ENCODE measurements at regions not wholly inside any gene's neighbourhood (a gene's known extent, or its start where the extent isn't known, plus 50 kb on each side); places are given as distances from the start of the nearest gene placed in this dataset.

DNA sequence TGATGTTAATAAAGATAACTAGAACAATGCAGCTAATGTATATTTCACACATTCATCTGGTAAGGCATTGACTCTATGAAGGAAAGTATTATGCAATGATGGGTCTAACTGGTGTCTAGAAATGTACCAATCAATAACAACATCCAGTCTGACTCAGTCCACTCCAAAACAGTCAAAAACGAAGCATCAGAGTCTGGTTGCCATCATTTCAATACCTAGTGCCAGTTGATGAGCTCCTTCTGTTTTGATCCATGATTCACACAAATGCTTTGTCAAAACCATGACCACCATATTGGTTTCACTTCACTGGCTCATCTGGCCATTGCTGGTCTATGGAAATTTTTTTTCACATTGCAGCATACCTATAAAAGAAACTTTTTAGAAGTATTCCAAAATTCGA is 747.2 kb upstream of the TMEM132C start:
- Histone ChIP-seq H3K36me3 (ENCODE audit: insufficient read depth, low read length) (no peaks in the 10 kb centered on the region), H3K27me3 (ENCODE audit: insufficient read depth, low read length) (no peaks in the 10 kb centered on the region), H4K20me1 (ENCODE audit: insufficient read depth, low read length) (no peaks in the 10 kb centered on the region), H3F3A (ENCODE audit: insufficient read depth, low read length) (no peaks in the 10 kb centered on the region), H3K9me3 (ENCODE audit: low read length) (no peaks in the 10 kb centered on the region), H3K79me2 (ENCODE audit: insufficient read depth, low read length) (no peaks in the 10 kb centered on the region), H3K4me2 (ENCODE audit: low read length) (no peak overlapping the region), H3K27ac (ENCODE audit: low read depth, low read length, poor library complexity, severe bottlenecking) (no peak overlapping the region), H3K4me1 (ENCODE audit: insufficient read depth, low read length, severe bottlenecking) (no peaks in the 10 kb centered on the region), H2AFZ (ENCODE audit: low read length) (no peak overlapping the region), H3K9ac (ENCODE audit: low read length) (no peak overlapping the region), H3K9me2 (ENCODE audit: low read depth, low read length) (no peaks in the 10 kb centered on the region), H3K4me3 (ENCODE audit: low read depth, low read length, poor library complexity, severe bottlenecking) (no peak overlapping the region)
- TF ChIP-seq, protein P1, sequence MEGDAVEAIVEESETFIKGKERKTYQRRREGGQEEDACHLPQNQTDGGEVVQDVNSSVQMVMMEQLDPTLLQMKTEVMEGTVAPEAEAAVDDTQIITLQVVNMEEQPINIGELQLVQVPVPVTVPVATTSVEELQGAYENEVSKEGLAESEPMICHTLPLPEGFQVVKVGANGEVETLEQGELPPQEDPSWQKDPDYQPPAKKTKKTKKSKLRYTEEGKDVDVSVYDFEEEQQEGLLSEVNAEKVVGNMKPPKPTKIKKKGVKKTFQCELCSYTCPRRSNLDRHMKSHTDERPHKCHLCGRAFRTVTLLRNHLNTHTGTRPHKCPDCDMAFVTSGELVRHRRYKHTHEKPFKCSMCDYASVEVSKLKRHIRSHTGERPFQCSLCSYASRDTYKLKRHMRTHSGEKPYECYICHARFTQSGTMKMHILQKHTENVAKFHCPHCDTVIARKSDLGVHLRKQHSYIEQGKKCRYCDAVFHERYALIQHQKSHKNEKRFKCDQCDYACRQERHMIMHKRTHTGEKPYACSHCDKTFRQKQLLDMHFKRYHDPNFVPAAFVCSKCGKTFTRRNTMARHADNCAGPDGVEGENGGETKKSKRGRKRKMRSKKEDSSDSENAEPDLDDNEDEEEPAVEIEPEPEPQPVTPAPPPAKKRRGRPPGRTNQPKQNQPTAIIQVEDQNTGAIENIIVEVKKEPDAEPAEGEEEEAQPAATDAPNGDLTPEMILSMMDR (IDR thresholded peaks at IDR 0.05; ENCODE audit: low read length), result no peak
- TF ChIP-seq EZH2 (IDR thresholded peaks at IDR 0.05; ENCODE audit: borderline replicate concordance, low read length), result no peak

DNA sequence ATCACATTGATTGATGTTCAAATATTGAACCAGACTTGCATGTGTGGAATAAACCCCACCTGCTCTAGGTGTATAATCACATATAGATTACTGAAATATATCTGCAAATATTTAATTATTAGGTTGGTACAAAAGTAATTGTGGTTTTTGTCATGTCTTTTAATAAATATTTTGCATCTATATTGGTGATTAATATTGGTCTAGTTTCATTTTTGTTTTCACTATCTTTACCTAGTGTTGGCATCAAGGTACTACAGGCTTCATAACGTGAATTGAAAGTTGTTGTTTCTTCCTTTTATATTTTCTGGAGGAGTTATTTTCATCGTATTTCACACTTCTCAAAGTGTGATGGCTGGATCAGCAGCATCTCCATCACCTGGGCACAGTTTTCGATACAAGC is 740.0 kb upstream of the TMEM132C start:
- TF ChIP-seq, protein P1 (IDR thresholded peaks at IDR 0.05; ENCODE audit: low read length), result no peak
- TF ChIP-seq EZH2 (IDR thresholded peaks at IDR 0.05; ENCODE audit: borderline replicate concordance, low read length), result no peak
- no peak overlapping the region for H3K27ac ChIP-seq (ENCODE audit: low read depth, low read length, poor library complexity, severe bottlenecking)
- no peaks in the 10 kb centered on the region for H4K20me1 ChIP-seq (ENCODE audit: insufficient read depth, low read length)
- no peaks in the 10 kb centered on the region for H3K27me3 ChIP-seq (ENCODE audit: insufficient read depth, low read length)
- H2AFZ ChIP-seq (ENCODE audit: low read length), result no peak overlapping the region
- H3F3A ChIP-seq (ENCODE audit: insufficient read depth, low read length), result no peaks in the 10 kb centered on the region
- H3K4me3 ChIP-seq (ENCODE audit: low read depth, low read length, poor library complexity, severe bottlenecking), result no peak overlapping the region
- H3K9me3 ChIP-seq (ENCODE audit: low read length), result no peaks in the 10 kb centered on the region
- no peaks in the 10 kb centered on the region for H3K4me1 ChIP-seq (ENCODE audit: insufficient read depth, low read length, severe bottlenecking)
- H3K9me2 ChIP-seq (ENCODE audit: low read depth, low read length), result no peaks in the 10 kb centered on the region
- H3K9ac ChIP-seq (ENCODE audit: low read length), result no peak overlapping the region
- H3K79me2 ChIP-seq (ENCODE audit: insufficient read depth, low read length), result no peaks in the 10 kb centered on the region
- no peaks in the 10 kb centered on the region for H3K36me3 ChIP-seq (ENCODE audit: insufficient read depth, low read length)
- H3K4me2 ChIP-seq (ENCODE audit: low read length), result no peak overlapping the region

DNA sequence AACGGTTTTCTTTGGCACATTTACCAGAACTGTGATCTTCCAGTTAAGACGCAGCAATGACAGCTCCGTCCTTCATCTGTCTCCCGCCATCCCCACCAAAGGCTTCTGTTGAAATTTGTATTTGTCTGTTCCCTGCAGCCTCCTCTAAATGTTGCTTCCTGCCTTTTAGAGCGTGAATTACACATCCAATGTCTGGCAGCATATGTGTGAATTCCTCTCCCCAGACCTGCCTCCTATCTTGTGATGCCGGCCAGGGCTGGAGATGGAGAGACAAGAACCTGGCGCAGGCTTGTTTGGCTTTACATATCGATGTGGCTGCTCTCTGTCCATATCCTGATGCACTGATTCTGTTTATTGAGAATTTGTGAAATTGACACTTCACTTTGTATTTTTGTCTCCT is 738.4 kb upstream of the TMEM132C start:
- no peaks in the 10 kb centered on the region for H3F3A ChIP-seq (ENCODE audit: insufficient read depth, low read length)
- H2AFZ ChIP-seq (ENCODE audit: low read length), result no peak overlapping the region
- H3K4me1 ChIP-seq (ENCODE audit: insufficient read depth, low read length, severe bottlenecking), result no peaks in the 10 kb centered on the region
- H3K27me3 ChIP-seq (ENCODE audit: insufficient read depth, low read length), result no peaks in the 10 kb centered on the region
- no peaks in the 10 kb centered on the region for H3K9me3 ChIP-seq (ENCODE audit: low read length)
- H3K4me3 ChIP-seq (ENCODE audit: low read depth, low read length, poor library complexity, severe bottlenecking), result no peak overlapping the region
- H3K27ac ChIP-seq (ENCODE audit: low read depth, low read length, poor library complexity, severe bottlenecking), result no peak overlapping the region
- H4K20me1 ChIP-seq (ENCODE audit: insufficient read depth, low read length), result no peaks in the 10 kb centered on the region
- no peak overlapping the region for H3K4me2 ChIP-seq (ENCODE audit: low read length)
- no peak for TF ChIP-seq EZH2 (IDR thresholded peaks at IDR 0.05; ENCODE audit: borderline replicate concordance, low read length)
- TF ChIP-seq, protein P1 (IDR thresholded peaks at IDR 0.05; ENCODE audit: low read length), result no peak
- H3K9ac ChIP-seq (ENCODE audit: low read length), result no peak overlapping the region
- no peaks in the 10 kb centered on the region for H3K79me2 ChIP-seq (ENCODE audit: insufficient read depth, low read length)
- H3K36me3 ChIP-seq (ENCODE audit: insufficient read depth, low read length), result no peaks in the 10 kb centered on the region
- no peaks in the 10 kb centered on the region for H3K9me2 ChIP-seq (ENCODE audit: low read depth, low read length)
